ENCODE measurements at regions not wholly inside any gene's neighbourhood (a gene's known extent, or its start where the extent isn't known, plus 50 kb on each side); places are given as distances from the start of the nearest gene placed in this dataset.

DNA sequence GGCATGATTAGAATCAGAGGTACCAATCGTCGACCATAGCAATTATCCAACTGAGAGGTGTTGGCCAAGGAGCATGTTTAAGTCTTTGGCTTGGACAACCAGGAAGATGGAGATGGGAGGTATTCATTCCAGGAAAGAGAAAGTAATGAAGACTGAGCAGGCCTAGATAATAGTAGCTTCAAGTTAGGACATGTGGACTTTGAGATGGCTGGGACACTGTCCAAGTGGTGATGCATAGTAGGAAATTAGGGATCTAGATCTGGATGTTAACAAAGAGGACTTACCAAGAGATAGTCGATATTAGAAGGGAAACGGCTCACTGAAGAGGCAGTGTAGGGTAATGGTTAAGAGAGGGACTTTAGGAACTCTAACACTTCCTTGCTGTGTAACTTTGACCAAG lies 266.7 kb downstream of the FAM76B start:
- DNase-seq (no peak), ATAC-seq (no peak)
- 78 to 84% methylated on average over 4 of the region's 4 CpGs for WGBS, 2 donors
- Histone ChIP-seq H3K27ac (no peak overlapping the region), H3K36me3 (no peaks in the 10 kb centered on the region), H3K9me3 (no peaks in the 10 kb centered on the region), H3K4me1 (peaks cover 0 to 3% (median 0%) of the 10 kb centered on the region in 9 donors), H3K27me3 (no peaks in the 10 kb centered on the region), H3K4me3 (no peak overlapping the region)
- intact Hi-C loops (cut with DNase I), result no loop called here
- TF ChIP-seq, protein P1, sequence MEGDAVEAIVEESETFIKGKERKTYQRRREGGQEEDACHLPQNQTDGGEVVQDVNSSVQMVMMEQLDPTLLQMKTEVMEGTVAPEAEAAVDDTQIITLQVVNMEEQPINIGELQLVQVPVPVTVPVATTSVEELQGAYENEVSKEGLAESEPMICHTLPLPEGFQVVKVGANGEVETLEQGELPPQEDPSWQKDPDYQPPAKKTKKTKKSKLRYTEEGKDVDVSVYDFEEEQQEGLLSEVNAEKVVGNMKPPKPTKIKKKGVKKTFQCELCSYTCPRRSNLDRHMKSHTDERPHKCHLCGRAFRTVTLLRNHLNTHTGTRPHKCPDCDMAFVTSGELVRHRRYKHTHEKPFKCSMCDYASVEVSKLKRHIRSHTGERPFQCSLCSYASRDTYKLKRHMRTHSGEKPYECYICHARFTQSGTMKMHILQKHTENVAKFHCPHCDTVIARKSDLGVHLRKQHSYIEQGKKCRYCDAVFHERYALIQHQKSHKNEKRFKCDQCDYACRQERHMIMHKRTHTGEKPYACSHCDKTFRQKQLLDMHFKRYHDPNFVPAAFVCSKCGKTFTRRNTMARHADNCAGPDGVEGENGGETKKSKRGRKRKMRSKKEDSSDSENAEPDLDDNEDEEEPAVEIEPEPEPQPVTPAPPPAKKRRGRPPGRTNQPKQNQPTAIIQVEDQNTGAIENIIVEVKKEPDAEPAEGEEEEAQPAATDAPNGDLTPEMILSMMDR (IDR thresholded peaks at IDR 0.05), result no peak

DNA sequence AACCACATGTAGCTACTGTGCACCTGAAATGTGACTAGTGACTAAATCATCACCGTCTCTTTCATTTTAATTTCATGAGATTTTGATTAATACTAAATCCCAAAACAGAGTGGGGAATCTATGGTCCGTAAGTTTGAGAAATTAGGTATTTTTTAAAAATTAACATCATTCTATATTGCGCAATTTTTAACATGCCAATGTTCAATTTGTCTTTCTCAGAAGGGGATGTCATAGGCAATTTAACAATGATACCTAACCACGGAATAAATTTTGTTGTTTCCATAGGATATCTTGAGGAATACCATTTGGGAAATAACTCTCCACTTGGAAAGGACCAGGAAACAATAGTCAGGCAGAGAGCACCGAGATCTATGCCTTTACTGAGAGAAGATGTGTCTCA lies 267.7 kb downstream of the FAM76B start:
- 94 to 97% methylated on average over 5 of the region's 5 CpGs for WGBS, 2 donors
- intact Hi-C loops (cut with DNase I), result no loop called here

DNA sequence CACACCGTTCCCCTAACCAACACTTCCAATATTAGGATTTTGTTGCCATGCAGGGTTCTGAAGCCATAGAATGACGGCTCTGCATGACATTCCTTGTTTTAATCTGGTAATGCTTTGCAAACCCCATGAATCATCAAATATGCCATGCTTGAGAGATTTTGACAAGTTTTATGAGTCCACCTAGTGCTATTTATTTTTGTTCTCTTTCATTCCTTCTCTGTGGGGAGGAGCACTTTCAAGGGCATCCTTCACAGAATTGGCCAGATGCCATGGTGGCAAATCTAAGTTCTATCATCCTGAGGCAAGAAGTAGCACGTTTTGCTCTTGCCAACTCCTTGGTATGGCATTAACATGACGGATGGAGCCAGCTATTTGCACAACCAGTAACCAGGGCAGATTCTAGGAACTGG lies 268.4 kb downstream of the FAM76B start:
- TF ChIP-seq, protein P1 (IDR thresholded peaks at IDR 0.05), result no peak
- Histone ChIP-seq H3K36me3 (no peaks in the 10 kb centered on the region), H3K4me3 (no peak overlapping the region), H3K4me1 (peaks cover 0 to 3% (median 0%) of the 10 kb centered on the region in 9 donors), H3K27me3 (no peaks in the 10 kb centered on the region), H3K9me3 (no peaks in the 10 kb centered on the region), H3K27ac (no peak overlapping the region)
- DNase-seq (no peak), ATAC-seq (no peak)
- WGBS, 2 donors, result 71 to 76% methylated on average over 4 of the region's 4 CpGs
- intact Hi-C loops (cut with DNase I), result no loop called here

More for the DNA sequence above, 267.7 kb downstream of the FAM76B start:
- Histone ChIP-seq H3K27me3 (no peaks in the 10 kb centered on the region), H3K27ac (no peak overlapping the region), H3K9me3 (no peaks in the 10 kb centered on the region), H3K4me1 (peaks cover 0 to 3% (median 0%) of the 10 kb centered on the region in 9 donors), H3K36me3 (no peaks in the 10 kb centered on the region), H3K4me3 (no peak overlapping the region)
- no peak for DNase-seq
- TF ChIP-seq, protein P1 (IDR thresholded peaks at IDR 0.05), result no peak
- no peak for ATAC-seq

DNA sequence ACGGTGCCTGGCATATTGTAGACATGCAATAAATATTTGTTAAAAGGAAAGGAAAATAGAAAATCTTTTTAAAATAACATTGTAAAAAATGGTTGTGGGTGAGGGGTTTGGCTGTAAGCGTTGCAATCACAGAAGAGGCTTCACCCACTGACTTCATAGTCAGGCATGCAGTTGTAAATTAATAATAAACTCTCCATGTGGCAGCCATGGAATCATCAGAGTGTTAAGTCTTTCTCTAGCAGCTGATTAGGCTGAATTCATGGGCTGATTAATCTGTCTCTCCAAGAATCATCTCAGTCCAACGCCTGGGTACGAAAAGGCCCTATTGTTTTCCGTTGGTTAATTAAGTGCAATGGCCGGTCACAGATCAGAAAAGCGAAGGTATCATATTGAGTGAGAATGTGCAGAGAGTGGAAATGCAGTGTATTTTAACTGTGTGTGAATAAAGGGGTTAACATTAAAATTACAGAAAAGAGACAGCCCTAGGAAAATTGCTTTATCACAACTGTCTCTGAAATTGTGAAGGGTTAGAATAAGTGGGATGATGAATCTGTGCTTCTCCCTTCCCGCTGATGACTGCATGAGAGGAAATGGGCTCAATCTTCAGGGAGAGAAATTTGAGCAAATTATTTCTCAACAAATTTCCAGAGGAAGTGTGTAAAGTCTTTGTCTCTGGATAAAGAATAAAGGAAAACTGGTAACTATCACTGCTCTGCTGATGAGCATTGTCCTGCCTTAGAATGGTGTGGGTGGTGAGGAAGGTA lies 269.0 kb downstream of the FAM76B start:
- H3K4me1 ChIP-seq, result peaks cover 0 to 3% (median 0%) of the 10 kb centered on the region in 9 donors
- 85% methylated on average over 8 of the region's 8 CpGs for WGBS, 2 donors
- ATAC-seq (no peak), DNase-seq (no peak)
- no peaks in the 10 kb centered on the region for H3K27me3 ChIP-seq
- TF ChIP-seq, protein P1 (IDR thresholded peaks at IDR 0.05), result no peak
- no peaks in the 10 kb centered on the region for H3K36me3 ChIP-seq
- H3K4me3 ChIP-seq, result no peak overlapping the region
- intact Hi-C loops (cut with DNase I), result no loop called here
- H3K9me3 ChIP-seq, result no peaks in the 10 kb centered on the region
- no peak overlapping the region for H3K27ac ChIP-seq
